ENCODE measurements at regions not wholly inside any gene's neighbourhood (a gene's known extent, or its start where the extent isn't known, plus 50 kb on each side); places are given as distances from the start of the nearest gene placed in this dataset.

- no peak for DNase-seq
Observed at GRCh38 chr22:27329131-27329850, 472.3 kb downstream of the MN1 start.

- DNase-seq, result no peak
Observed at GRCh38 chr22:27329966-27330645, 471.4 kb downstream of the MN1 start.

GRCh38 chr22:27331526-27332281 is 469.9 kb downstream of the MN1 start:
- DNase-seq, result no peak

- no peak for DNase-seq
Observed at GRCh38 chr22:27335102-27335660, 466.4 kb downstream of the MN1 start.

GRCh38 chr22:27336151-27337090 is 465.1 kb downstream of the MN1 start:
- no peak for DNase-seq

- DNase-seq, result no peak
Observed at GRCh38 chr22:27337676-27338075, 463.9 kb downstream of the MN1 start.

- no peak for DNase-seq
Observed at GRCh38 chr22:27340047-27340446, 461.5 kb downstream of the MN1 start.

- DNase-seq, result no peak
Observed at GRCh38 chr22:27344546-27344945, 457.0 kb downstream of the MN1 start.

- no peak for DNase-seq
Observed at GRCh38 chr22:27345691-27346090, 455.9 kb downstream of the MN1 start.

- DNase-seq, result no peak
Observed at GRCh38 chr22:27347951-27348350, 453.6 kb downstream of the MN1 start.

GRCh38 chr22:27348634-27349033 is 452.9 kb downstream of the MN1 start:
- peak; percentile 3 for DNase-seq

GRCh38 chr22:27349456-27349855 is 452.1 kb downstream of the MN1 start:
- no peak for DNase-seq

GRCh38 chr22:27350306-27350705 is 451.2 kb downstream of the MN1 start:
- DNase-seq, result no peak

GRCh38 chr22:27352426-27352825 is 449.1 kb downstream of the MN1 start:
- no peak for DNase-seq

GRCh38 chr22:27358096-27358870 is 443.3 kb downstream of the MN1 start:
- no peak for DNase-seq

GRCh38 chr22:27370269-27370668 is 431.3 kb downstream of the MN1 start:
- DNase-seq, result no peak

GRCh38 chr22:27370987-27371386 is 430.6 kb downstream of the MN1 start:
- no peak for DNase-seq

- no peak for DNase-seq
Observed at GRCh38 chr22:27372364-27372763, 429.2 kb downstream of the MN1 start.

GRCh38 chr22:27372969-27373670 is 428.4 kb downstream of the MN1 start:
- no peak for DNase-seq

GRCh38 chr22:27377501-27378295 is 423.9 kb downstream of the MN1 start:
- no peak for DNase-seq
